Mucosa of stomach (tissue), 1 donor: ENCODE measurements at regions not wholly inside any gene's neighbourhood (a gene's known extent, or its start where the extent isn't known, plus 50 kb on each side); places are given as distances from the start of the nearest gene placed in this dataset.
"Not testable (repeated sequence)": the region's sequence is repeated elsewhere in the genome, so short reads cannot be mapped to it uniquely, and the experiment has no call there.

Experiments used
- H3K27me3 ChIP-seq: one replicate; pipeline ENCODE4 v1.7.0; 2013; ENCODE audit warnings: mild to moderate bottlenecking, low read length; ENCODE audit not compliant: control insufficient read depth, insufficient read depth
- H3K36me3 ChIP-seq: one replicate; pipeline ENCODE4 v1.7.0; 2013; ENCODE audit warnings: low read length; ENCODE audit not compliant: control insufficient read depth, insufficient read depth
- H3K4me1 ChIP-seq: one replicate; pipeline ENCODE4 v1.7.0; 2013; ENCODE audit warnings: mild to moderate bottlenecking, low read length; ENCODE audit not compliant: control insufficient read depth, insufficient read depth
- H3K4me3 ChIP-seq: one replicate; pipeline ENCODE4 v1.7.0; 2013; ENCODE audit warnings: low read length
- H3K9ac ChIP-seq: one replicate; pipeline ENCODE4 v1.7.0; 2013; ENCODE audit warnings: mild to moderate bottlenecking, low read length, moderate library complexity
- H3K9me3 ChIP-seq: one replicate; pipeline ENCODE4 v1.7.0; 2013; ENCODE audit warnings: mild to moderate bottlenecking, low read length, moderate library complexity; ENCODE audit not compliant: control insufficient read depth
- donor health status: Pancreatic carcinoma.

GRCh38 chr9:120315154-120315553 is 264.8 kb downstream of the CDK5RAP2 start:
- Histone ChIP-seq H3K9me3 (no peaks in the 10 kb centered on the region), H3K4me3 (no peak overlapping the region), H3K9ac (no peak overlapping the region), H3K27me3 (no peaks in the 10 kb centered on the region), H3K36me3 (no peaks in the 10 kb centered on the region), H3K4me1 (no peaks in the 10 kb centered on the region)

- Histone ChIP-seq H3K9me3 (no peaks in the 10 kb centered on the region), H3K27me3 (peaks cover 3% of the 10 kb centered on the region), H3K4me3 (no peak overlapping the region), H3K4me1 (no peaks in the 10 kb centered on the region), H3K9ac (no peak overlapping the region), H3K36me3 (no peaks in the 10 kb centered on the region)
These were observed 267.9 kb downstream of the CDK5RAP2 start for GRCh38 chr9:120312031-120312430.

DNA sequence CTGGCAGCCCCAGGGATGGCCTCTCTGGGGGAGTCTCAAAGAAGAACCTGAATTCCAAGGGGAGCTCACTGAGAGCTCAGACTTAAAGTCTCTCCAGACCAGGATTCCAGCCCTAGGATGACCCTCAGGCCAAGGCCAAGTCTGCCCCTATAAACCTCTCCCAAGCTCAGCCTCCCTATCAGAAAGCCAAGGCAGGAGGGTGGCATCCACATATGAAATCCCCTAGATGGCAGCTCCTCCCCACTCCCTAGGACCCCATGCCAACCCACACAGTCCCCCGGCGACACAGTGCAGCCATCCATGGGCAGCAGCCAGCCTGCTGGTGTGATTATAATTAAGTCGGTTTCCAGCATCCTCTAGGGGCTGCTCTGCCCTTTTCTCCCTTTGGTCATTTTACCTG is 269.9 kb downstream of the CDK5RAP2 start:
- Histone ChIP-seq H3K9me3 (no peaks in the 10 kb centered on the region), H3K27me3 (peaks cover 3% of the 10 kb centered on the region), H3K4me1 (no peaks in the 10 kb centered on the region), H3K4me3 (no peak overlapping the region), H3K36me3 (no peaks in the 10 kb centered on the region), H3K9ac (no peak overlapping the region)

DNA sequence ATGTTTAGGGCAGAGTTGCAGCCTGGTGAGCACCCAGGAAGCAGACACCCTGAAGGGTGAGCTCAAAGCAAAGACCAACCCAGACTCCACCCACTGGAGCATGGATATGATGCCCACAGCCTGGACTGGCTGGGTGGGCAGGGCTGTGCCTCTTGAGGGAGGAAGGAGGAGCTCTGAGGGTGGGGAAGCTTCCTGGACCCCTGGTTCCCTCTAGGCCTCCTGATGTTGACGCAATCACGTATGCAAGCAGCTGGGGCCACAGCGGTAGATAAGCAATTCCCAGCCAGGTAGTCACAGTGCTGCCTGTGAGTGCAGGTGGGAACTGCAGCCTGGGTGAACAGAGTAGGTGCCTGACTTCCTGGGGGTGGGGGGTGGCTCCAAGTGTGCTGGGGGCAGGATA is 271.5 kb downstream of the CDK5RAP2 start:
- Histone ChIP-seq H3K4me3 (no peak overlapping the region), H3K4me1 (no peaks in the 10 kb centered on the region), H3K9ac (no peak overlapping the region), H3K36me3 (no peaks in the 10 kb centered on the region), H3K27me3 (peaks cover 3% of the 10 kb centered on the region), H3K9me3 (no peaks in the 10 kb centered on the region)

DNA sequence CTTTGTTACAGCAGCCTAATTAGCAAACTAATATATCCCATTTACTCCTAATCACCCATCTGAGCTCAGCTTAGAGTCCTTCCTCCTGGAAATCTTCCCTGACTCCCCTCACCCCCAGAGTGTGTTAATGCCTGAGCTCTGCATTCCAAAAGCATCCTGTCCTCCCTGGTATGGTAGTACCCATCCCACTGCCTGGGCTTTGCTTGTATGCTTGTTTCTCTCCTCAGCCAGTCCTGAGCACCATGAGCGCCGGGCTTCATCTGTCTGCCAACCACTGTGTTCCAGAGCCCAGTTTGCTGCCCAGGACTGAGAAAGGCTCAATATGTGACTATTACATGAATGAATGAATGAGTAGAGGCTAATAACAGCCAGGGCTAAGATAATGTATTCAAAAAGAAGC is 272.4 kb downstream of the CDK5RAP2 start:
- Histone ChIP-seq H3K4me1 (no peaks in the 10 kb centered on the region), H3K9me3 (no peaks in the 10 kb centered on the region), H3K27me3 (peaks cover 3% of the 10 kb centered on the region), H3K9ac (no peak overlapping the region), H3K4me3 (no peak overlapping the region), H3K36me3 (no peaks in the 10 kb centered on the region)

DNA sequence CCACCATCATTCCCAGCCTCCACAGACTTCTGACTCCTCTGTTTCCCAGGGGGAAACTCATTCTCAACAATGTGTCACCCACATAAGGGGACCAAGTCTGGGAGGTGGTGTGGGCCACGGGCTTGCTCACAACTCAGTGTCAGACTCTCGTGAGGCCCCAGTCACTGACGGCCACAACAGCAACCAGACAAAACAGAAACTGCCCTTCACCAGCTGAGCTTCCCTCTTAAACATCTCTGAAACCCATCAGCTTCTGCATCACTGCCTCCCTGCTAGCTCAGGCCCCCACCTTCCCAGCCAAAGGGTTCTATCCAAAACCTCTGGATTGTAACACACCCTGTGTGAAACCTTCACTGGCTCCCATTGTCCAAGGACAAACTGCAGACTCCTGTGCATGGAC is 273.4 kb downstream of the CDK5RAP2 start:
- Histone ChIP-seq H3K4me3 (no peak overlapping the region), H3K9ac (no peak overlapping the region), H3K27me3 (peaks cover 3% of the 10 kb centered on the region), H3K9me3 (no peaks in the 10 kb centered on the region), H3K4me1 (no peaks in the 10 kb centered on the region), H3K36me3 (no peaks in the 10 kb centered on the region)

DNA sequence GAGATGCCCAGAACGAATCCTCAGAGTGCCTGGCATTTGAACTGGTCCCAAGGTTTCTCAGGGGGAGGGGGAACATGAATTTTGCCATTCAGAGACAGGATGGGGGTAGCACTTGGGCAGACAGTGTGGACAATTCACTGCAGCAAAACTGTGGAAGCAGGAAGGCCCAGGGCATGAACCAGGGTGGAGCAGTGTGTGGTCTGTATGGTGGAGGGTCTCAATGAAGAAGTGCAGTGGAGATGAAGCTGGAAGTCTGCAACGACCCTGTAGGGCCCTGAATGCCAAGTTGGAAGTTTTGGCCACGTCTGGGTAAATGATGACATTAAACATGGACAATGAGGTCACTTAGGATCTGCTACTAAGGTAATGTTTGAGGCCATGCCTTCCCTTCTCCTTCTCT is 273.9 kb downstream of the CDK5RAP2 start:
- no peaks in the 10 kb centered on the region for H3K4me1 ChIP-seq
- no peaks in the 10 kb centered on the region for H3K36me3 ChIP-seq
- H3K27me3 ChIP-seq: peaks cover 3% of the 10 kb centered on the region
- H3K9ac ChIP-seq: no peak overlapping the region
- no peak overlapping the region for H3K4me3 ChIP-seq
- no peaks in the 10 kb centered on the region for H3K9me3 ChIP-seq

- not testable (repeated sequence) for H3K36me3 ChIP-seq, H3K9me3 ChIP-seq, H3K27me3 ChIP-seq, H3K9ac ChIP-seq, H3K4me3 ChIP-seq, H3K4me1 ChIP-seq
These were observed 275.1 kb downstream of the CDK5RAP2 start for GRCh38 chr9:120304896-120305295.

DNA sequence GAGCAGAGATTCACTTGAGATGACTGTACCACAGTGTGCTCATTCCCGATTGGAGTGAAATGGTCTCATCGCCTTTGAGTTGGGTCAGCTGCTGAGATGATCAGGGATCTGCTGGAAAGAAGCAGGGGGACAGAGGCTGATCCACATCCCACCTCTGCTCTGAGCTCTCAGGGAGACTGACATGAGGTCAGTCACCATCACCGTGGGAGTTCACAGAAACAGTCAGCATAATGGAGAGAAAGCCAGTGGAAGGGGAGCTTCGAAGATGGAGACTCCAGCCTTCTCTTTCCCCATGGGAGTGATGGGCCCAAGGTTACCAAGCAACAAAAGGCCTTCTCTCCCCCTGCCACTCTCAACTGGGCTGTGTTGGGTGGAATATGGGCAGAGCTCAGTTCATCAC is 276.4 kb downstream of the CDK5RAP2 start:
- Histone ChIP-seq H3K4me1 (no peaks in the 10 kb centered on the region), H3K4me3 (no peak overlapping the region), H3K27me3 (peaks cover 3% of the 10 kb centered on the region), H3K36me3 (no peaks in the 10 kb centered on the region), H3K9ac (no peak overlapping the region), H3K9me3 (no peaks in the 10 kb centered on the region)

DNA sequence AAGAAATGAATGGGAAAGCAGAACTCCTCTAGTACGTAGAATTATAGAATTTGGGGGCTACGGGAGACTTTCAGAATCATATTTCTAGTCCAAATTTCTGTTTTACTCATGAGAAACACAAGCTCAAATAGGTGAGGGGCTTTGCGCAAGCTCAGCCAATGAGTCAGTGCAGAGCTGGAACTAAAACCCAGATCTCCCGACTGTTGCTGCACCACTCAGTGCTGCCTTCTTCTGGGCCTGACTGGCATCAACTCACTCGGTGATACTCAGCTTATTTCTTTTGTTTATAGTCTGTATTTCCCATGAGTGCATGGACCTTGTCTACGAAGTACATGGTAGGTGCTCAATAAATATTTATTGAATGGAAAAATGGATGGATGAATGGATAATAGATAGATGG is 280.2 kb downstream of the CDK5RAP2 start:
- Histone ChIP-seq H3K27me3 (no peaks in the 10 kb centered on the region), H3K9me3 (no peaks in the 10 kb centered on the region), H3K4me1 (no peaks in the 10 kb centered on the region), H3K36me3 (no peaks in the 10 kb centered on the region), H3K9ac (no peak overlapping the region), H3K4me3 (no peak overlapping the region)

- Histone ChIP-seq H3K4me1 (no peaks in the 10 kb centered on the region), H3K4me3 (no peak overlapping the region), H3K27me3 (no peaks in the 10 kb centered on the region), H3K9ac (no peak overlapping the region), H3K9me3 (no peaks in the 10 kb centered on the region), H3K36me3 (no peaks in the 10 kb centered on the region)
These were observed 286.0 kb downstream of the CDK5RAP2 start for GRCh38 chr9:120294003-120294402.

GRCh38 chr9:120292606-120293005 is 287.4 kb downstream of the CDK5RAP2 start:
- Histone ChIP-seq H3K4me1 (no peaks in the 10 kb centered on the region), H3K27me3 (no peaks in the 10 kb centered on the region), H3K9me3 (no peaks in the 10 kb centered on the region), H3K36me3 (no peaks in the 10 kb centered on the region), H3K4me3 (no peak overlapping the region), H3K9ac (no peak overlapping the region)

GRCh38 chr9:120291050-120291449 is 288.9 kb downstream of the CDK5RAP2 start:
- no peaks in the 10 kb centered on the region for H3K36me3 ChIP-seq
- H3K9ac ChIP-seq: no peak overlapping the region
- H3K4me1 ChIP-seq: no peaks in the 10 kb centered on the region
- H3K4me3 ChIP-seq: no peak overlapping the region
- H3K9me3 ChIP-seq: no peaks in the 10 kb centered on the region
- H3K27me3 ChIP-seq: no peaks in the 10 kb centered on the region
